K562 (cell line): ENCODE measurements at regions not wholly inside any gene's neighbourhood (a gene's known extent, or its start where the extent isn't known, plus 50 kb on each side); places are given as distances from the start of the nearest gene placed in this dataset.

Experiments
- ATAC-seq: fragments of 200-7000 bp; cut with Tn5 transposase; 3 replicates; pipeline ENCODE4 v1.9.1; 2020; ENCODE audit warnings: moderate library complexity
- BruUV-seq: library from RNA; stranded (reverse); fragments of 400-500 nt; replicated peaks from 2 replicates; lab custom pipeline; 2021; lab: Mats Ljungman, UMichigan
- CTCF ChIA-PET: fragments of 300-600 bp; formaldehyde crosslinking; extraction: SDS; loops from one replicate; lab custom pipeline; 2021; ENCODE audit warnings: low intra/inter-chr PET ratio; lab: Yijun Ruan, JAX
- POLR2A ChIA-PET: fragments of 300-600, 350-650 bp; sonication (Branson Sonifier 250); formaldehyde crosslinking; extraction: SDS; loops from one replicate; lab custom pipeline; 2021; ENCODE audit warnings: antibody characterized with exemption, inconsistent platforms; lab: Yijun Ruan, JAX
- DNase-seq, 4 experiments: peaks; one replicate each; pipeline versions ENCODE4 v3.0.0 to v3.0.0-alpha.2; 2011 to 2018; ENCODE audit warnings: low spot score in 3 of 4, mixed read lengths in 3 of 4; ENCODE audit errors: extremely low read depth in 1 of 4
- FAIRE-seq: peaks from 2 replicates; lab custom pipeline; 2011; peaks lifted over from hg19 to GRCh38; lab: Jason Lieb, UNC
- H2AFZ ChIP-seq: 2 replicates; pipeline ENCODE4 v1.6.0; 2011; ENCODE audit warnings: low read depth, low read length, control low read depth, inconsistent platforms
- H3K27ac ChIP-seq: fragments of 200-600 bp; 3 replicates; pipeline ENCODE4 v1.8.0; 2011; ENCODE audit warnings: low read depth, mild to moderate bottlenecking, control low read depth, inconsistent platforms, low read length, moderate library complexity, mixed read lengths; ENCODE audit errors: extremely low read depth
- H3K27me3 ChIP-seq, 2 experiments: fragments of 300-600 bp in 1 of 2; 2 replicates in 1 of 2; 3 replicates in 1 of 2; pipeline versions ENCODE4 v1.6.0 to v1.8.0; 2011; ENCODE audit warnings: inconsistent platforms in 2 of 2, low read length in 2 of 2, mild to moderate bottlenecking in 1 of 2, mixed read lengths in 1 of 2, moderate library complexity in 1 of 2; ENCODE audit not compliant: control insufficient read depth in 2 of 2, insufficient read depth in 2 of 2
- H3K36me3 ChIP-seq: fragments of 300-600 bp; 3 replicates; pipeline ENCODE4 v1.8.0; 2011; ENCODE audit warnings: mild to moderate bottlenecking, low read length, inconsistent platforms; ENCODE audit not compliant: control insufficient read depth, insufficient read depth
- H3K4me1 ChIP-seq, 2 experiments: fragments of 200-600 bp in 1 of 2; replicated peaks in 1 of 2; 2 replicates in 1 of 2; 3 replicates in 1 of 2; pipeline versions ENCODE4 v1.5.1 to v1.8.0; 2011; ENCODE audit warnings: inconsistent platforms in 2 of 2, low read length in 2 of 2, mild to moderate bottlenecking in 1 of 2, mixed read lengths in 1 of 2, moderate library complexity in 1 of 2; ENCODE audit not compliant: control insufficient read depth in 2 of 2, insufficient read depth in 2 of 2
- H3K4me2 ChIP-seq: 2 replicates; pipeline ENCODE4 v1.6.1; 2011; ENCODE audit warnings: low read length, control low read depth, inconsistent platforms, mixed read lengths; ENCODE audit not compliant: insufficient read depth
- H3K4me3 ChIP-seq: fragments of 200-600 bp; sonication (generic), shearing (Covaris generic); 2 replicates; pipeline ENCODE4 v1.5.1; 2016; ENCODE audit warnings: control low read depth, inconsistent platforms
- H3K79me2 ChIP-seq: fragments of 200-600 bp; 3 replicates; pipeline ENCODE4 v1.8.0; 2011; ENCODE audit warnings: low read length, inconsistent platforms; ENCODE audit not compliant: control insufficient read depth, insufficient read depth
- H3K9ac ChIP-seq, 2 experiments: 2 replicates each; pipeline versions ENCODE4 v1.6.0 to v1.6.1; 2011; ENCODE audit warnings: low read depth in 2 of 2, low read length in 2 of 2, control low read depth in 1 of 2, inconsistent platforms in 1 of 2, mild to moderate bottlenecking in 1 of 2, mixed read lengths in 1 of 2; ENCODE audit not compliant: insufficient read depth in 1 of 2
- H3K9me1 ChIP-seq: one replicate; pipeline ENCODE4 v1.6.0; 2011; ENCODE audit warnings: inconsistent platforms, mild to moderate bottlenecking, low read length, moderate library complexity; ENCODE audit not compliant: control insufficient read depth, insufficient read depth
- H3K9me3 ChIP-seq: replicated peaks from 2 replicates; pipeline ENCODE4 v1.5.1; 2011; ENCODE audit warnings: low read depth, low read length, inconsistent platforms; ENCODE audit not compliant: control insufficient read depth, insufficient read depth
- H4K20me1 ChIP-seq: replicated peaks from 2 replicates; pipeline ENCODE4 v1.6.1; 2011; ENCODE audit warnings: low read length, inconsistent platforms, mixed read lengths; ENCODE audit not compliant: control insufficient read depth, insufficient read depth
- EP300 ChIP-seq: IDR thresholded peaks from 2 replicates; pipeline ENCODE4 v1.6.1; 2012; ENCODE audit warnings: low read length, improper control_type of control experiment
- FOSL1 ChIP-seq: fragments of 200-800 bp; sonication (Bioruptor generic); conservative IDR thresholded peaks from 2 replicates; pipeline ENCODE4 v1.6.1; 2016; ENCODE audit warnings: missing genetic modification characterization, missing compliant biosample characterization
- HDAC1 ChIP-seq, 2 experiments: fragments of 450-650 bp; IDR thresholded peaks; 2 replicates each; pipeline ENCODE4 v1.6.1; 2016 to 2017; ENCODE audit warnings: inconsistent platforms in 1 of 2, mild to moderate bottlenecking in 1 of 2, moderate library complexity in 1 of 2
- NR1H2 ChIP-seq: sonication (generic); formaldehyde crosslinking; IDR thresholded peaks from 2 replicates; pipeline ENCODE4 v1.4.0; 2020; ENCODE audit warnings: mild to moderate bottlenecking, missing genetic modification reagents
- PCBP1 ChIP-seq: fragments of 200-400 bp; formaldehyde crosslinking; IDR thresholded peaks from 2 replicates; pipeline ENCODE4 v1.6.1; 2018; ENCODE audit warnings: mild to moderate bottlenecking, low read depth, low read length; ENCODE audit not compliant: poor library complexity, severe bottlenecking
- TARDBP ChIP-seq: fragments of 450-650 bp; IDR thresholded peaks from 2 replicates; pipeline ENCODE4 v1.6.1; 2016
- ZNF212 ChIP-seq: fragments of 450-650 bp; formaldehyde crosslinking; IDR thresholded peaks from 2 replicates; pipeline ENCODE4 v1.4.0; 2020; ENCODE audit warnings: mild to moderate bottlenecking
- WGBS: fragments of 100-300 bp; shearing (Covaris generic); methylation state at CpG from one replicate; pipeline ENCODE4 v1.1.6; 2016; ENCODE audit warnings: low coverage, mixed read lengths; ENCODE audit not compliant: insufficient coverage; ENCODE audit errors: missing lambda C conversion rate; 5-methylcytosine and 5-hydroxymethylcytosine counted together
- in situ Hi-C: fragments of 300-500 bp; cut with MboI; formaldehyde crosslinking; loops from 4 replicates; pipeline ENCODE4 v1.15.0; 2018; ENCODE audit warnings: inconsistent platforms, mixed read lengths
- intact Hi-C: fragments of 100-400 bp; cut with micrococcal nuclease; formaldehyde crosslinking; loops from 2 replicates; pipeline ENCODE4 v1.14.2; 2022
- TF ChIP-seq, protein P1 (sequence below): fragments of 250-450 bp; sonication (Bioruptor Pico); IDR thresholded peaks from 2 replicates; pipeline ENCODE4 v1.9.0; 2021; ENCODE audit warnings: mild to moderate bottlenecking, inconsistent platforms
- TF ChIP-seq, protein P2 (sequence below): fragments of 250-450 bp; sonication (Bioruptor Pico); IDR thresholded peaks from 2 replicates; pipeline ENCODE4 v1.4.0; 2020; ENCODE audit warnings: mild to moderate bottlenecking, moderate library complexity
- TF ChIP-seq, protein P3 (sequence below): fragments of 150-350 bp; conservative IDR thresholded peaks from 2 replicates; pipeline ENCODE4 v1.6.1; 2014; ENCODE audit warnings: low read length

- H3K79me2 ChIP-seq, result no peaks in the 10 kb centered on the region
- no peaks in the 10 kb centered on the region for H3K27me3 ChIP-seq
- ATAC-seq (no peak), DNase-seq (no peak), FAIRE-seq (no peak)
- H2AFZ ChIP-seq, result no peak overlapping the region
- no peaks in the 10 kb centered on the region for H3K9me3 ChIP-seq
- no peak overlapping the region for H3K4me3 ChIP-seq
- no peak overlapping the region for H3K9ac ChIP-seq
- WGBS, result 11% methylated on average over 8 of the region's 13 CpGs
- TF ChIP-seq HDAC1 (IDR thresholded peaks at IDR 0.05) (no peak), FOSL1 (no peak), NR1H2 (no peak), TARDBP (no peak), EP300 (no peak), PCBP1 (no peak), ZNF212 (CRISPR knock-in tag) (no peak)
- TF ChIP-seq, protein P1, sequence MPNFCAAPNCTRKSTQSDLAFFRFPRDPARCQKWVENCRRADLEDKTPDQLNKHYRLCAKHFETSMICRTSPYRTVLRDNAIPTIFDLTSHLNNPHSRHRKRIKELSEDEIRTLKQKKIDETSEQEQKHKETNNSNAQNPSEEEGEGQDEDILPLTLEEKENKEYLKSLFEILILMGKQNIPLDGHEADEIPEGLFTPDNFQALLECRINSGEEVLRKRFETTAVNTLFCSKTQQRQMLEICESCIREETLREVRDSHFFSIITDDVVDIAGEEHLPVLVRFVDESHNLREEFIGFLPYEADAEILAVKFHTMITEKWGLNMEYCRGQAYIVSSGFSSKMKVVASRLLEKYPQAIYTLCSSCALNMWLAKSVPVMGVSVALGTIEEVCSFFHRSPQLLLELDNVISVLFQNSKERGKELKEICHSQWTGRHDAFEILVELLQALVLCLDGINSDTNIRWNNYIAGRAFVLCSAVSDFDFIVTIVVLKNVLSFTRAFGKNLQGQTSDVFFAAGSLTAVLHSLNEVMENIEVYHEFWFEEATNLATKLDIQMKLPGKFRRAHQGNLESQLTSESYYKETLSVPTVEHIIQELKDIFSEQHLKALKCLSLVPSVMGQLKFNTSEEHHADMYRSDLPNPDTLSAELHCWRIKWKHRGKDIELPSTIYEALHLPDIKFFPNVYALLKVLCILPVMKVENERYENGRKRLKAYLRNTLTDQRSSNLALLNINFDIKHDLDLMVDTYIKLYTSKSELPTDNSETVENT, result no peak
- TF ChIP-seq, protein P2, sequence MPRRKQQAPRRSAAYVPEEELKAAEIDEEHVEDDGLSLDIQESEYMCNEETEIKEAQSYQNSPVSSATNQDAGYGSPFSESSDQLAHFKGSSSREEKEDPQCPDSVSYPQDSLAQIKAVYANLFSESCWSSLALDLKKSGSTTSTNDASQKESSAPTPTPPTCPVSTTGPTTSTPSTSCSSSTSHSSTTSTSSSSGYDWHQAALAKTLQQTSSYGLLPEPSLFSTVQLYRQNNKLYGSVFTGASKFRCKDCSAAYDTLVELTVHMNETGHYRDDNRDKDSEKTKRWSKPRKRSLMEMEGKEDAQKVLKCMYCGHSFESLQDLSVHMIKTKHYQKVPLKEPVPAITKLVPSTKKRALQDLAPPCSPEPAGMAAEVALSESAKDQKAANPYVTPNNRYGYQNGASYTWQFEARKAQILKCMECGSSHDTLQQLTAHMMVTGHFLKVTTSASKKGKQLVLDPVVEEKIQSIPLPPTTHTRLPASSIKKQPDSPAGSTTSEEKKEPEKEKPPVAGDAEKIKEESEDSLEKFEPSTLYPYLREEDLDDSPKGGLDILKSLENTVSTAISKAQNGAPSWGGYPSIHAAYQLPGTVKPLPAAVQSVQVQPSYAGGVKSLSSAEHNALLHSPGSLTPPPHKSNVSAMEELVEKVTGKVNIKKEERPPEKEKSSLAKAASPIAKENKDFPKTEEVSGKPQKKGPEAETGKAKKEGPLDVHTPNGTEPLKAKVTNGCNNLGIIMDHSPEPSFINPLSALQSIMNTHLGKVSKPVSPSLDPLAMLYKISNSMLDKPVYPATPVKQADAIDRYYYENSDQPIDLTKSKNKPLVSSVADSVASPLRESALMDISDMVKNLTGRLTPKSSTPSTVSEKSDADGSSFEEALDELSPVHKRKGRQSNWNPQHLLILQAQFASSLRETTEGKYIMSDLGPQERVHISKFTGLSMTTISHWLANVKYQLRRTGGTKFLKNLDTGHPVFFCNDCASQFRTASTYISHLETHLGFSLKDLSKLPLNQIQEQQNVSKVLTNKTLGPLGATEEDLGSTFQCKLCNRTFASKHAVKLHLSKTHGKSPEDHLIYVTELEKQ (CRISPR knock-in tag), result no peak
- TF ChIP-seq, protein P3, sequence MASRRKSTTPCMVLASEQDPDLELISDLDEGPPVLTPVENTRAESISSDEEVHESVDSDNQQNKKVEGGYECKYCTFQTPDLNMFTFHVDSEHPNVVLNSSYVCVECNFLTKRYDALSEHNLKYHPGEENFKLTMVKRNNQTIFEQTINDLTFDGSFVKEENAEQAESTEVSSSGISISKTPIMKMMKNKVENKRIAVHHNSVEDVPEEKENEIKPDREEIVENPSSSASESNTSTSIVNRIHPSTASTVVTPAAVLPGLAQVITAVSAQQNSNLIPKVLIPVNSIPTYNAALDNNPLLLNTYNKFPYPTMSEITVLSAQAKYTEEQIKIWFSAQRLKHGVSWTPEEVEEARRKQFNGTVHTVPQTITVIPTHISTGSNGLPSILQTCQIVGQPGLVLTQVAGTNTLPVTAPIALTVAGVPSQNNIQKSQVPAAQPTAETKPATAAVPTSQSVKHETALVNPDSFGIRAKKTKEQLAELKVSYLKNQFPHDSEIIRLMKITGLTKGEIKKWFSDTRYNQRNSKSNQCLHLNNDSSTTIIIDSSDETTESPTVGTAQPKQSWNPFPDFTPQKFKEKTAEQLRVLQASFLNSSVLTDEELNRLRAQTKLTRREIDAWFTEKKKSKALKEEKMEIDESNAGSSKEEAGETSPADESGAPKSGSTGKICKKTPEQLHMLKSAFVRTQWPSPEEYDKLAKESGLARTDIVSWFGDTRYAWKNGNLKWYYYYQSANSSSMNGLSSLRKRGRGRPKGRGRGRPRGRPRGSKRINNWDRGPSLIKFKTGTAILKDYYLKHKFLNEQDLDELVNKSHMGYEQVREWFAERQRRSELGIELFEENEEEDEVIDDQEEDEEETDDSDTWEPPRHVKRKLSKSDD, result no peak
- ChIA-PET CTCF (no interaction called here), POLR2A (no interaction called here)
- no TSS peak for BruUV-seq
- in situ Hi-C loops (no loop called here), intact Hi-C loops (no loop called here)
- no peak overlapping the region for H3K27ac ChIP-seq
- H3K9me1 ChIP-seq, result no peaks in the 10 kb centered on the region
- H3K4me2 ChIP-seq, result no peak overlapping the region
- H3K4me1 ChIP-seq, result no peaks in the 10 kb centered on the region
- no peaks in the 10 kb centered on the region for H4K20me1 ChIP-seq
- no peaks in the 10 kb centered on the region for H3K36me3 ChIP-seq
These were observed 142.3 kb upstream of the NRP1 start for GRCh38 chr10:33476757-33477273.
